Peyer's patch (tissue), 4 donors: ENCODE measurements at regions not wholly inside any gene's neighbourhood (a gene's known extent, or its start where the extent isn't known, plus 50 kb on each side); places are given as distances from the start of the nearest gene placed in this dataset.

ENCODE experiments used
- POLR2A ChIP-seq, 2 donors: fragments of 450-650 bp; IDR thresholded peaks; one replicate each; pipeline ENCODE4 v1.5.1; 2017; ENCODE audit warnings: antibody characterized with exemption in 2 of 2, mild to moderate bottlenecking in 2 of 2, moderate library complexity in 2 of 2
- TF ChIP-seq, protein P1 (sequence below), 6 experiments: fragments of 450-650 bp in 4 of 6; fragments of 200-600 bp in 2 of 6; sonication (generic) in 1 of 6; IDR thresholded peaks; one replicate each; pipeline ENCODE4 v1.5.1; 2017 to 2019; ENCODE audit warnings: antibody characterized with exemption in 6 of 6, mild to moderate bottlenecking in 3 of 6, moderate library complexity in 1 of 6

- TF ChIP-seq, protein P1, sequence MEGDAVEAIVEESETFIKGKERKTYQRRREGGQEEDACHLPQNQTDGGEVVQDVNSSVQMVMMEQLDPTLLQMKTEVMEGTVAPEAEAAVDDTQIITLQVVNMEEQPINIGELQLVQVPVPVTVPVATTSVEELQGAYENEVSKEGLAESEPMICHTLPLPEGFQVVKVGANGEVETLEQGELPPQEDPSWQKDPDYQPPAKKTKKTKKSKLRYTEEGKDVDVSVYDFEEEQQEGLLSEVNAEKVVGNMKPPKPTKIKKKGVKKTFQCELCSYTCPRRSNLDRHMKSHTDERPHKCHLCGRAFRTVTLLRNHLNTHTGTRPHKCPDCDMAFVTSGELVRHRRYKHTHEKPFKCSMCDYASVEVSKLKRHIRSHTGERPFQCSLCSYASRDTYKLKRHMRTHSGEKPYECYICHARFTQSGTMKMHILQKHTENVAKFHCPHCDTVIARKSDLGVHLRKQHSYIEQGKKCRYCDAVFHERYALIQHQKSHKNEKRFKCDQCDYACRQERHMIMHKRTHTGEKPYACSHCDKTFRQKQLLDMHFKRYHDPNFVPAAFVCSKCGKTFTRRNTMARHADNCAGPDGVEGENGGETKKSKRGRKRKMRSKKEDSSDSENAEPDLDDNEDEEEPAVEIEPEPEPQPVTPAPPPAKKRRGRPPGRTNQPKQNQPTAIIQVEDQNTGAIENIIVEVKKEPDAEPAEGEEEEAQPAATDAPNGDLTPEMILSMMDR (IDR thresholded peaks at IDR 0.05), result no peak
- no peak for TF ChIP-seq POLR2A (IDR thresholded peaks at IDR 0.05)
Observed at GRCh38 chr2:2743164-2743571, 412.1 kb upstream of the MYT1L start.
